ENCODE measurements at regions not wholly inside any gene's neighbourhood (a gene's known extent, or its start where the extent isn't known, plus 50 kb on each side); places are given as distances from the start of the nearest gene placed in this dataset.

DNA sequence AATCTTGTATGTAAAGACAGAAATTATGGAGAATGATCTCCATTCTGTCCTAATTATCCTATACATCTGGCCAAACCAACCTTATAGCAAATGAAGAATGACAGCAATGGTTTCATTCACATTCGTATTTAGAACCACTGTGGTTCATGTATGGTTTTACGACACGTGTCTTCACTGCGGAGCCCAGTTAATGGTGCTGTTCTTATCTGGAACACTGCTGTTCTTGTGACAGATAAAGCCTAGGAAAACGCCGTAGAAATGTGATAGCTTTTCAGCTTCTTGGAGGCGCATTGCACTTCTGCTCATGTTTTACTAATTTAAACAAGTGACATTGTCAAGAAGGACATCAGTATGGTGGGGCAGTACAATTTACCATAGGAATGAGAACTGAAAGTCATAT lies 2266.4 kb upstream of the TENM3 start:
- DNase-seq, result no peak

DNA sequence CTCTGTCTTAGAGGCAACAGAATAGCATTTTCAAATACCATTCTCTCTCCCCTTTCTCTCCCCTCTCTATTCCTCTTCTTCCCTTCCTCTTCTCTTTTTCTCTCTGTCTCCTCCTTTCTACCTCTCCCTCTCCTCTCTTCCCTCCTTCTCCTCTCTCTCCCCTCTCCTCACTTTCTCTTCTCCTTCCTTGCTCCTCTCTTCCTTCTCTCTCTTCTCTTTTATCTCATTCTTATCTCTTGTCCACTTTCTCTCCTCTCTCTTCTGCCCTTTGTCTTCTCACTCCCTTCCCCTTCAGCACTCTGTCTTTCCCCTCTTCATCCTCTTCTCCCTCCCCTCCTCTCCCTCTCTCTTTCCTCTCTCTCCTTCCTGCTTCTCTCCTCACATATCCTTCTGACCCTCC lies 2265.8 kb upstream of the TENM3 start:
- no peak for DNase-seq

DNA sequence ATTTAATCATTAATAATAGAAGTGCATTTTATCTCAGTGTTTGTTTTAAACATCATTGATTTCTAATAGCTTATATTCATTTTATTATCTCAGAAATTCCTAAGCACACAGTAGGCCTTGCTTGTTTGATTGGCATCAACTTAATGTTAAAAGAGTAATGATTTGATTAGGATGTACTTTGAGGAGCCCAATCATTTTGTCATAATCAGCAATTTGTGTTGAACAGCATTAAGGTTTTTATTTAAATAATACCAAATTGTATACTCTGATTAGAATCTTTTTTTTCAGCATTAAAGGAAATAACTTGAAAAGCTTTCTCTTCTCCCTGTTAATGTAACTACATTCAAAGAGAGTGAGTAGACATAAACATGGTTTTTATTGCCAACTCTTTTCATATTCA lies 2262.0 kb upstream of the TENM3 start:
- DNase-seq, result no peak

DNA sequence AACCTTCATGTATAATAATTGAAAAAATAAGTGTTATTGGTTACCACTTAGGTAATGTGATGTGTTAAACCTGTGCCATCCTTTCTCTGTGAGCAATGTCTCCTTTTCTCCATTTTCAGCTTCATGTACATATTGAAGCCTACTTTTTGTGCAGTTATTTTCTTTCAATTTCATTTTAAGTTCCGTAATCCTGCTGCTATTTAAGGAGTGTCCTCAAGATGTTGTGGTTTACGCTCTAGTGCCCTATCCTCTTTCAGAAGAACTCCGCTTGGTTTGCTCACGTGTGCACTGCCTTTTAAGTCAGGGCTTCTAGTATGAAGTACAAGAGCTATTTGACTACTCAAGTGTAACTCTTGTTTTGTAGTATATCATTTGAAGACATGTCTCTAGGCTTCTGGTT lies 2253.2 kb upstream of the TENM3 start:
- no peak for DNase-seq

DNA sequence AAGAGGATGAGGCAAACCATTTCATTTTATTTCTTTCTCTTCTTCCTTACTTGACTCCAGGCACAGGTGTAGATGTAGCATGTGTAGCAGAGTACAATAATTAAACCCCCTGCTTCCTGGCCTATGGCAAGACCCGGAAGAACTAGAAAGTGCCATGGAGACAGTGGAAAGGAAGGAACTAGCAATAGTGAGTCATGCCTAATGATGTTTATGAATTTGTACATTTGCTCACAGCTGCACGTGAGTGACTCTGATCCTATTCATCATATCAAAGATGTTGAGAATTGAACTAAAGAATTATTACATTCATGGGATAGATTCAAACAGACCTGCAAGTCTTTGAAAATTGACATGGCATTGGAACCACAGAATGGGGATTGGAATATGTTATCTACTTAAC lies 2233.9 kb upstream of the TENM3 start:
- no peak for DNase-seq

DNA sequence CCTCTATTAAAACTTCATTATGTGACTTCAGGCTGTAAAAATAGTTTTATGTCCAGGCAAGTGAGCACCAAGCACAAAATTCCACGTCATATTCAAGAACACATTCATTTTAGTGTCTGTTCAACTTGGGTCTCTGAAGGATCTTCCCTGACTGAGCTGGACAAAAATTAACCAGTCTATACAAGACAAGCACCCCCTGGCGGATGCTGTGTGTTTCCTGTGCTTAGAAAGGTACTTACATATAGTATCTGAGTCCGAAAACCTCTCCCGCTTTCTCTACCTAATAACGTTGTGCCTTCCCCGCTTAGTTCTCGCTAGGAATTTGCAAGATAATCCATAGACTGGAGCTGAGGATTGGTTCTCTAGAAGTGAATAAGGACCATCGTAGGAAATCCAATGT lies 2214.5 kb upstream of the TENM3 start:
- DNase-seq, result no peak

DNA sequence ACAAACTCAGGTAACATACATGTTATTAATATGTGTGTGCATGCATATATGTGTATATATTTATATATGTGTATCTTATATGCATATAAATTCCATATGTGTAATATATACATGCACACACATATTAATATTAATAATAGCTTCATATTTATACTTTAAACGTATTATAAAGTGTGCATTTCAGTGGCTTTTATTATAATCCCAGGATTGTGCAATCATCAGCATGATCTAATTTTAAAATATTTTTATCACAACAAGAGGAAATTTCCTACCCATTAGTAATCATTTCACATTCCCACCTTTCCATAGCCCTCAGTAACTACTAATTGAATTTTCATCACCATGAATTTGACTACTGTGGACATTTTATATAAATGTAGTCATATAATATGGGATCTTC lies 2211.9 kb upstream of the TENM3 start:
- DNase-seq, result no peak

DNA sequence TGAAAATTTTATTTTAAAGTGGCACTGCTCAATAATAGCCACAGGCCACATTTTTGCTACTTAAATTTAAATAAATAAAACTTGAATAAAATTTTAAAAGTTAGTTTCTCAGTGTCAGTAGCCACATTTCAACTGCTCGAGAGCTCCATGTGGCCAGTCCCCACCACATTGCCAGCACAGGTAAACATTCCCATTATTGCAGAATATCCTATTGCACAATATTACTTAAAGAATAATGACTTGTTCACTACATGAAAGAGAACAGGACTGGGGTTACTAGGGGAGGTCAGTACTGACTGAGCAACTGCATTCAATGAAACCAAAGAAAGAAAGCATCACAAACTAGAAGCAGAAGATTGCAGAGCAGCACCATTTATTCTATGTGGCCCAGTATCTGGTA lies 2201.6 kb upstream of the TENM3 start:
- no peak for DNase-seq

DNA sequence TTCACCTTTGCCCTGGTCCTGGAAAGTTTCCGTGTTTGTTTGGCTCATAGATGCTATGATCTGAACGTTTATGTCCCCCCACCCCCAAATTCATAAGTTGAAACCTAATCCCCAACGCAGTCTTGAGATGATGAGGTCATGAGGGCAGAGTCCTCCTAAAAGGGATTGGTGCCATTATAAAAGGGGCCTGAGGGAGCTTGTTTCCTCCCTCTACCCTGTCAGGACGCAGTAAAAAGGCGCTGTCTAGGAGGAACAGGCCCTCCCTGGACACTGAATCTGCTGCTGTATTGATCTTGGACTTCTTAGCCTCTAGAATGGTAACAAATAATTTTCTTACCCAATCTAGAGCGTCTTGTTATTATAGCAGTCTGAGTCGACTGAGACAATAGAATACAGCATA lies 2190.6 kb upstream of the TENM3 start:
- DNase-seq, result no peak

DNA sequence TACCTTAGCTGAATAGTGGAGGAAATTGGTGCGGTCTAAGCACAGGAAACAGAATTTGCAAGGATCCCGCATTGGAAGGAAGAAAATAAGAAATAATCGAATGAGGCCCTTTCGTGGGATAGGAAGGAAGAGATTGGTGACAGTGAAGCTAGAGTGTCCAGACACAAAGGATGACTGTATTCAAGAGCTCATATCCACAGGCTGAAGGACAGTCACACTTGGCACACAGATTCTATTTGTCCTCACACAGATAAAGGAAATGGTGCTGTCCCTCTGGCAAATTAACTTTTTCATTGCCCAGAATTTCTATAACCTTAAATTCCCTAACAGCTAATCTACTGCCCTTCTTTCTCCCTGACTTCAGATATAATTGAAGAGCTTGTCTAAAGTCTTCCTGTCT lies 2188.9 kb upstream of the TENM3 start:
- no peak for DNase-seq

DNA sequence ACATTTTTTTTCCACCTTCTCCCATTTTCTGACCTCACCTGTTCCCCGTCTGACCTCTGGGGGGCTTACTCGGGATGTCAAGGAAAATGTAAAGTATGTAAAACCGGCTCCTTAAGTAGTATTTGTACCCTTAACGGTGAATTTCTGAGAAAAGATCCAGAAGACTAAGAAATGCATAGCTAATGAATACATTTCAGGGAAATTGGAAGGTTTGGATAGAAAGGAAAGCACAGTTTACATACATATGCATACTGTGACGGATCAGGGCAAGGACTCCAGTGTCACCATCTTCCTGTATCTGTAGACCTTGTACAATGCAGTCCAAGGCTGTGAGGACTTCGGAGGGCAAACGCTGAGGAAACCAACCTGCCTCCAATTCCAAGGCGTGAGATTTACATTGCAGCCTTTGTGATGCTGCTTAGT lies 2185.9 kb upstream of the TENM3 start:
- no peak for DNase-seq

DNA sequence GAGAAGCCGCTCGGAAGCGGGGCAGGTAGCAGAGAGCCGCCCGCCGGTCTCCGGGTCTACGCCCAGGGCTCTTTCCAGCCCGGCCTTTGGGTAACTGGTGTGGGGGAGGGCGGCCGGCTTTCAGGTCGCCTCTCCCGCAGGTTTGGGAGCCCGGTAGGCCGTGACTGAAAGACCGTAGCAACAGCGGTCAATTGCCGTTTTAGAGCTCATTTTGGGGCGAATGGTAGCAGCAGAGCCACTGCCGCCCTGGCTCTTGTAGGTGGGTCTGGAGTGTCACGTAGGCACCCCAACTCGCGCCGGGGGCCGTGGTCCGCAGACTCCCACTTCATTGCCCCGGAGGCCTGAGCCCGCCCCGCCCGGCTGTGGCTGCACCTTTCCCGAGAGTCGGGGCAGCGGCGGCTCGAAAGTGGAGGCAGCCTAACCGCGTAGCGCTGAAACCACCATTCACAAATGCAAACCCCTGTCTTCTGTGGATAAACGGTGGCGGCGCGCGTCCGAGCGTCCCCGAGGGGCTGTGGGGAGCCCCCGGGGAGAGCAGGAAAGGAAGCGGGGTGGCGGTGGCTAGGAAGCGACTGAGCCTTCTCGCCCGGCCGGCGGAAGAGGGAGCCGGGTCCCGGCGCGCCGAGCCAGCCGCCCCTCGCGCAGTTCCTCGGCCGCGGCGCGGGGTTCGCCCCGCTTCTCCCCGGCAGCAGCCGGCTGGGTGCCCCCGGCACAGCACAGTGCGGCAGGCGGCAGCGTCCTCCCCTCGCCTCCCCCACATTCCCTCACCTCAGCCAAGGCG lies 2185.1 kb upstream of the TENM3 start:
- DNase-seq, result no peak

DNA sequence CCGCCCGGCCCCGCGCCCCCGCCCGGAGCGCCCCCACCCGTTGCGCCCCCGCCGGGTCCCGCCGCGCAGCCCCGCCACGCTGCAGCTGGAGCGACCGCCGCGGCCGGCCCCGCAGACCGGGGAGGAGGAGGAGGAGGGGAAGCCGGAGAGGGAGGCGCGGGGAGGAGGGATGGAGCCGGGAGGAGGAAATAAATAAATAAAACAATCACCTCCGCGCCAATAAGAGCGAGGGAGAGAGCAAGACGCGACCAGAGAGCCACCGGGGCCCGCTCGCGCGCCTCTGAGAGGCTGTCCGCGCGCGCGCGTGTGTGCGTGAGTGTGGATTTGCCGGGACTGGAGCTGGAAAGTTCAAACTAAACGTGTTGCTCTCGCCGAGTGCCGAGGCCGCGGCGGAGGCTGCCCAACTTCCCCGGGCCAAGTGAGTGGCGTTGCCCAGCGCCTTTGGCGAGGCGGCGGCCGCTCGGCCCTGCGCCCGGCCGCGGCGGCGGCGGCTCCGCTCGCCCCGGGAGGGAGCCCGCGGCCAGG lies 2184.4 kb upstream of the TENM3 start:
- DNase-seq, result no peak

DNA sequence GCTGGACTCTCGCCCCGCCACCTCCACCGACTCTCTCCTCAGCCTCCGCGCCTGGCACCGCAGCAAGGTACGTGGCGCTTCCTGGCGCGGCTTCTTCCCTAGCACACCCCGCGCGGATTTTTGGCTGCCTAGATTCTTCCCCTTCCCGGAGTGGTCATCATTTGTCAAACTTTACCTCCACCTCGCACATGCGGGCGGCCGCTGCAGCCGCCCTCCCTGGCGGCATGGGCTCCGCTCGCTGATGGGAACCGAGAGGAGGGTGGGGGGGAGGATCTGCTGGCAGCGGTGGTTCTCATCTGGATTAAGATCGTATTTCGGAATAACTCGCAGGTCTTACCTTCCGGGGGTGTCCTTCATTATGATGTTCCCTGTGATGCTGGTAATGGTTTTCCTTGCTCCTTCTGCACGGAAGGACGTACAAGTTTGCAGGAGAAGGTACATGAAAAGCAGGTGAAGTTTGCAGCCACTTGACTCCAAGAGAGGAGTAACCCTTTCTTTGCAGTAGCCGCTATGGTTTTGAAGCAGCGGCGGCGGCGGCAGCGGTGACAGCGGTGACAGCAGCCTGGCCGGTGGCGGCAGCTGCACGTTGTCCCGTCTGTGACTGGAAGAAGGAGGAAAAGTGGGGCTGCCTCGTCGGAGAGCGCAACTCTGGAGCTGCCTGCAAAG lies 2183.9 kb upstream of the TENM3 start:
- DNase-seq, result no peak

DNA sequence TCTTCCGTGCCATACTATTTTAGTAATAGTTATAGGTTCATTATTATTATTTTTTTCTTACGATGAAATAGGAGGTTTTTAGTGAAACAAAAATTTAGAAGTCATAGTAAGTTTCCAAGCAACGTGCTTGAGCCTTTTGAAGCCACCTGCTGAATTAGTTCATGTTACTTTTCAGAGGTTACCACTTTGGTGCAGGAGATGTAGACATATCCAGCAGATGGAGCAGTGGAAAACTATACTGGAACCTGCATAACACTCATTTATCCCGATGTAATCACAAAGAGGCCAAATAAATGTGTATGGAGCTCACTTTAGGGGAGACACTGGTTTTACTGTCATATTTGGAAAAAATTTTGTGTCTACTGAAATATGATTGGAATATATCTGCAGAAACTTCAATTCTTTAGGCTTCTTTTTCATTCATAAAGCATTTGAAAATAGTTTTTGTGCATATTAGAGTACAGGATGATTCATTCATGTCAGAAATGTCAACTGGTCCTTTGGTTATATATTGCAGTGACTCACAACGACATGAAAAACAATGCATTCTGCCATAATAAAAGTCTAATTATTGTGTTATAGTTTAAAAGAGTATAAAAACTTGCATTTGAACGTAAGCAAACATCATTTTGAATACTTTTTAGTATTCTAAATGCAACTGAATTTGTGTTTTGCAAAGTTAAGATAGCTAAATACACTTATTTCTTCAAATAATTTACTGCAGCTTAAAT lies 2182.9 kb upstream of the TENM3 start:
- no peak for DNase-seq

DNA sequence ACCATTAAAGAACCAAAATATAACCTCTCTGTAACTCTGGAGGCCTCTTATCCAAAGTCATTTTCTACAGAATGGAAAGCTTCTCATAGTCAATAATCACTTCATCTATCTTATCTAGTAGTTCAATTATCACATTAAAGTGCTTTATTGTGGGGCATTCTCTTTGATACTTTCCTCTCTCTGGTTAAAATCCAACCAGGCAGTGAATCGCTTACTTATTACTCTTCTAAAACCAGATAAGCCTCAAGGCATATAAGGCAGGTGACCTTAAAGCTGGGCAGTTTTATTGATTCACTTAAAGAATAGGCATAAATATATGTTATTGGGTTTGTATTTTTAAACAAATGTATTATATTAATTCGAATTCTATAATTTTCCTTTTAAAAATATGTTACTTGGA lies 2162.1 kb upstream of the TENM3 start:
- no peak for DNase-seq

DNA sequence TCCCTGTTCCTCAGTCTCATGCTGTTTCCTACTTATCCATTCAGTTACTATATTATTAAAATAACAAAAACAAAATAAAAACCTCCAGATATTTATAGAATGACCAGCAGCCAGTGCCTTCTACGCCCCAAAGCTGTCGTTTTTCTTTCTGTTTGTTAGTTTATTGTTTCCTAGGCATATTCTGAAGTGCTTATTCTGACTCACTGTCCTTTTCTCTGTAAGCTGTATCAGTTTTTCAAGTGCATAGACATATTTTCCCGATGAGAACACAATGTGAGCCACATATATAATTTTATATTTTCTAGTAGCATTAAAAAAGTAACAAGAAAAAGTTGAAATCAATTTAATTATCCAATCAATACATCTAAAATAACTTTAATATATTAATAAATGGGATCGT lies 2158.6 kb upstream of the TENM3 start:
- DNase-seq, result no peak

DNA sequence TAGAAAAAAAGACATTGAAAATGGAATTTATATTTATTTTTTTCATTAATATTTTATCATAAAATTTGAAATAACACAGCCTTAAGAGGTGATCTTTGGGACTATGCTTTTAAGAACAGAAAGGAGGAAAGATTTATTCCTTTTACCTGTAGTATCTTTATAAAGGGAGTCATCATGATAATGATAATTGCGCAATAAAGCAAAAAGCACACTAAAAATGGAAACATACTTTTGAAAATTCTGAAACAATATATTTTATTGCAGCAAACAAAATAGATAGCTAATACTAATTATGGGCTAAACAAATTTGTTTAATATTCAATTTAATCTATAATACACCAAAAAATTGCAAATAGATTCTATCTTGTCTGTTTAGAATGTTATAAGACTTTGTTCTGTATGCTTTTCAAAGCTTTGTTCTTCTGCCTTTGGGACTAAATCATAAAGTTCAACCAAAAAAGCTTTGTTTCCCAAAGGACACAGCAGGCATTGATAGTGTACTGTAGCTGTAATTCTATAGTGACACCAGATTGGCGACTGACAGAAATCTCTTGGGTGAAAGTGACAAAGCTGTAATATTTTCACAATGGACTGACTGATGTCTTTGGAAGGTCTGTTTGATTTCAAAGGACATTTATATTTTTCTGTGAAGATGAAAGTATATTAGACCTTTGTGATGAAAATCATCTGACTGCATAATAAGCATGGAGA lies 2156.6 kb upstream of the TENM3 start:
- no peak for DNase-seq

DNA sequence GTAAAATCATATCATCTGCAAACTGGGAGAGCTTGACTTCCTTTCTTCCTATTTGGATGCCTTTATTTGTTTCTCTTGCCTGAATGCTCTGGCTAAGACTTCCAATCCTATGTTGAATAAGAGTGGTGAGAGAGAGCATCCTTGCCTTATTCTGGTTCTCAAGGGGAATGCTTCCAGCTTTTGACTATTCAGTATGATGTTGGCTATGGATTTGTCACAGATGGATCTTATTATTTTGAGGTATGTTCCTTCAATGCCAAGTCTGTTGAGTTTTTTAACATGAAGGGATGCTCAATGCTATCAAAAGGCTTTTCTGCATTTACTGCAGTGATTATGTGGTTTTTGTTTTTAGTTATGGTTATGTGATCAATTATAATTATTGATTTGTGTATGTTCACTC lies 2144.6 kb upstream of the TENM3 start:
- DNase-seq, result no peak

DNA sequence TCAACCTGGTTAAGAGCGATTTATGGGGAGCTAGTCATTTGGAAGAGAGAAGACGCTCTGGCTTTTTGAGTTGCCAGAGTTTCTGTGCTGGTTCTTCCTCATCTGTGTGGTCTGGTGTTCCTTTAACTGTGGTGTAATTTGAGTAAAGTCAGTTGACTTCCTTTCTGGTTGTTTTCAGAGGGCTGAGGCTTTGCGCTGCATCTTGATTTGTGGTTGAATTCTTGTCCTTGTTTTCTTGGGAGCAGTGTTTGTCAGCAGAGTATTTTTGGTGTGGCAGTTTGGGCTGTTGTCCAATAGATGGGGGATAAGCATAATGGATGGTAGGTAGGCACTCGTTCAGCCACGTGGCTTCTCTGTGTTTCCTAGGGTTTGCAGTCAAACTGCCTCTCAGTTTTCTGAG lies 2143.2 kb upstream of the TENM3 start:
- DNase-seq, result no peak

DNA sequence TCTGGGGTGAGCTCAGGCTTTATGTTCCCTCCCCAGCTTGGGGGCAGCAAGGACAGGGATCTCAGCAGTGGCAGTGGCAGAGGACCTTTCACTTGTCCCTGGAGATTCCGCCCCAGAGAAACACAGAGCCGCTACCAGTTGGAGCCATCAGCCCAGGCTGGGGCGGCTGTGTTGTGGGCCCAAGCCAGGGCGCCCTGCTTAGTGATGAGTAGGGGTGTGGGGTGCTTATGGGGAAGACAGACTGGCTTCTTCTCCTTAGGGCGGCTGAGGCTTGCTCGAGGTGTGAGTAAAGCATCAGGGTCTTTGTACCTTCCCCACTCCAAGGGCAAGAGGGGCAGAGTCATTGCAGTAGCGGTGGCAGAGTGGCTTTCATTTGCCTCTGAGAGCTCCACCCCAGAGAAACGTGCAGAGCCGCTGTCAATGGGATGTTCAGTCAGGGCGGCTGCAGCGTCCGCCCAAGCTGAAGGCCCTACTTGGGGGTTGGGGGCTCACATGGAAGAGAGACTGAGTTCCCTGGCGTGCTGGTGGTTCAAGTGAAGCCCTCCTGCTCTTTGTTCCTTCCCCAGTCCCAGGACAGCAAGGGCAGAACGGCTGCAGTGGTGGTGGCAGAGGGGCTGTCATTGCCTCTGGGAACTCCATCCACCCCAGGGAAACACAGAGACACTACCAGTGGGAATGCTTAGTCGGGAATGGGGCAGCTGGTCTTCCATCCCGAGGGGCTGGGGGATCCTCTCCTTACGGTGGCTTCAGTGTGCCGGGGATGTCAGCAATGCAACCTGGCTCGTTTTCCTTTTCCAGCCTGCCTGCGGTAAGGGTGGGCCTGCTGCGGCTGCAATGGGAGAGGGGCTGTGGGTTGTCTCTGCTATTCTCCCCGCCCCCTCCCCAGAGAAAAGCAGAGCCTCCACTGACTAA lies 2142.5 kb upstream of the TENM3 start:
- DNase-seq, result no peak
